Left forelimb (tissue), 1 donor: ENCODE measurements at regions not wholly inside any gene's neighbourhood (a gene's known extent, or its start where the extent isn't known, plus 50 kb on each side); places are given as distances from the start of the nearest gene placed in this dataset.
A peak's percentile ranks its signal among the peaks of the same experiment; 100 is the strongest.

Source experiments
- DNase-seq: peaks from one replicate; pipeline ENCODE4 v3.0.0-alpha.2; 2018; ENCODE audit warnings: low spot score

DNA sequence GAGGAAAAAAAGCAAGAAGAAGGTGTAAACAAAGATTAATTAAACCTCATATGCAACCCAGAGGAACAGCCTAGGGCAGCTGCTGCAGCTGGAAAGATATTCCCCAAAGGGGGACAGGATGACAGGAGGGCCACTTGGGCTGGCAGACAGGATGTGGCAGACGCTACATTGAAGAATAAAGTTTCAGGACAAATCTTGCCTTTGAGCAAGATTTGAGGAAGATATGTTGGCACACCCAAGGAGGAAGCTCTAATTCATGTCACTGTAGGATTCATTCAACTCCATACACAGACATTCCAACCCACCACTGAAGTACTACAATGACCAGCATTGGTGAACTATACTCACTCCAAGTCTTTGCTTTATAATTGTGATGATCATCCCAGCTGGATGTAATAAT, 504.0 kb downstream of the SHQ1 start:
- no peak for DNase-seq

DNA sequence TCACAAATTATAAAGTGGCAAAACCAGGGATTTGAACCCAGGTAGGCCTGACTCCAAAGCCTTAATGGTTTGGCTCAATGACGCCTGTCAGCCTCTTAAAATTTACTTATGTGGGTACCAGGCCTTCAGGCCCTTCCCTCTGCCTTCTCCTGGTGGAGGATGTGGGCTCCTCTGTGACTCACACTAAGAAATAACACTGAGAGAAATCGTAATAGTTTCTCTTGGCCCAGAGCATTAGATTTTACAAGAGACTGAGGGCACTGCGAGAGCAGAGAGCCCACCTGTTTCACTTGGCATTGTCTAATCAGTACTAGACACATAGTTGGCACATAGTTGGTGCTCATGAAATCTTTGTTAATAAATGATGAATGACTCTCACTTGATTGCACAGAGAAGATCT, 505.2 kb downstream of the SHQ1 start:
- DNase-seq, result no peak

DNA sequence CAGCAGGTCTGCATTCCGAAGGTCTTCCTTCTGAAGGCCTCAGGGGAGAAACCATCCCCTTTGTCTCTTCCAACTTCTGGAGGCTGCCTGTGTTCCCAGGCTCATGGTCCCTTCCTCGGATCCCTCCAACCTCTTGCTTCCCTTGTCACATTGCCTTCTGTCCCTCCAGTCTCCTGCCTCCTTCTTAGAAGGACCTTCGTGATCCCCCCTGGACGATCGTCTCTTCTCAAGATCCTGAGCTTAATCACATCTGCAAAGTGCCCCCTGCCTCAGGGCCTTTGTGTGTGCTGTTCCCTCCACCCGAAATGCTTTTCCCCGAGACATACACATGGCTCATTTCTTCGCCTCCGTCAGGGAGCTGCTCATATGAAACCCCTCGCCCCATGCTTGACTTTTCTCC, 505.8 kb downstream of the SHQ1 start:
- no peak for DNase-seq

DNA sequence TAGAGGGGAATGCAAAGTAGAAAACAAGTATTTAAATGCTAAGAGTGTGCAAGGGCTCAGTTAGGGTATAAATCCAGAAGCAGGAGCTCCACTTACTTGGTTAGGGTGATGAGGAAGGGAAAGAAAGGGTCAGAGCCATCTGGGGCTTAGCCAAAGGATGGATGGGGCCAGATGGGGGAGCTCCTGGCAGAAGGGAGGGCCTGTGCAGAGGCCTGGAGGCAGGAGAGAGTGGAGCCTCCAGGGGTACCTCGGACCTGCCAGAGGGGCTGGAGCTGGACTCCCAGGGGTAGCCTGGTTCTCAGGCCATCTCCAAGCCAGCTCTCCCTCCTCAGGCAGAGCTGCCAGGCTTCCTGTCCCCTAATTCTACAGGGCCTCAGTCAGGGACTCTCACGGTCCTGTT, 506.3 kb downstream of the SHQ1 start:
- no peak for DNase-seq

DNA sequence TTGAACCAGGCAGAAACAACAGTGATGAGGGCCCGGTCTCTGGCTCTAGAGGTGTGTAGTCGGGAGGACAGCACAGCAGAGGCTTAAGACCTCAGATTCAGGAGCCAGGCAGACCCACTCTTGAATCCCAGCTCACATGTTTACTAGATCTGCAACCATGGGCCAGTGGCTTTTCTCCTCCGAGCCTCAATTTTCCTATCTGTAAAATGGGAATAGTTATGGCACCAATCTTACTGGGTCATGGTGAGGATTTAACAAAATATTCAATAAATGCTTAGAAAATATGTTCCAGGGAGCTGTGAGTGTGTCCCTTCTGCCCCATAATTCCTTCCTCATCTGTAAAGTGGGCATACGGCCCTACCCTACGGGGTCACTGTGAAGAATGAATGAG, 506.9 kb downstream of the SHQ1 start:
- DNase-seq, result no peak

DNA sequence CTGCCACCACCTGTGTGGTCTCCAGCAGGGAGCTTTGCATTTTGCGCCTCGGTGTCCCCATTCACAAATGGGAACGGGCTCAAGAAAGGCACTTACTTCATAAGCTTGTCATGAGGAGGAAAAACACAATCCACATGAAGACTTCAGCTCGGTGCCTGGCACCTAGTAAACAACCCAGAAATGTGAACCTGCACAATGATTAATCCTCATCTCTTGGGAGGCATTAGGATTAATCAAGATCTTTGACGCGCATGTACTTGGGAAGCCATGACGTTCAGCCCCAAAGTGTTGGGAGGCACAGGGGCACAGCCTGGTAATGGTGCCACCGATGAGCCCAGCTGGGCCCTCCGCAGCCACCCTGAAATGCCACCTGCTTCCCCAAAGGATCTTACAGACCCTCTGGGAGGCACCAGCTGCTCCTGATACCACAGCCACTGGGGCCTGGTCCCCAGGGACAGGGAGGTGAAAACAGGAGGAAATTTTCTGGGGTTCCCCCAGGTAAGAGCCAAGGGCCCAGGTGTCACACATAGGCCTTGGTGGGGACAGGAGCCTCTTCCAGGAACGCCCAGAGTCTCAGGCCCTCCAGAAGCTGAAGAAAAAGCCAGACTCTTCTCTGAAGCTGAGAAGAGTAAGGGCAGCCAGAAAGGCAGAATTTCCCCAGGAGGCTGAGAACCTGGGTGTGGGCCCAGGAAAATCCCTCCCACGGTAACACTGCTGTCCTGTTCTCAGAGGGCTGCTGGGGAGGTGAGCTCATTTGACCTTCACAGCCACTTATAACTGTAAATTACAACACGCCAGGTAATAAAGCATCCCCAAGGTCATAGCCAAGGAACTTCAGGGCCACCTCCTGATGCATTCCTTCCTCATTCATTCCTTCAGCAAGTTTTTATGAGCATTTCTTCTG, 507.5 kb downstream of the SHQ1 start:
- no peak for DNase-seq

DNA sequence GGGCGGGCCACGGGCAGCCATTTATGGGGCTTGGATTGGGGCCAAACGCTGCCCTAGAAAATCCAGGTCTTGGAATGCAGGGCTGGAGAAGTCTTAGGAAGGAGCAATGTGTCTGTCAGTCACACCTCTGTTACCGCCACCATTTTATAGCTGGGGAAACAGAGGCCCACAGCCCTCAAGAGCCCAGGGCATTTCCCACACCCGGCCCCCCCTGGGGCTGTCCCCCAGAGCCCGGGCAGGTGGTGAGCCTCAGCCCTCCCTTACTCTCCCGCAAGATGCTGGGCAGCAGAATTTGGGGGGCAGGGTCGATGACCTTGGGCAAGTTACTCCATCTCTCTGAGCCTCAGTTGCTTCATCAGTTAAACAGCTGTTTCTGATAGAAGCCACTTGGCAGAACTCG, 508.2 kb downstream of the SHQ1 start:
- no peak for DNase-seq

DNA sequence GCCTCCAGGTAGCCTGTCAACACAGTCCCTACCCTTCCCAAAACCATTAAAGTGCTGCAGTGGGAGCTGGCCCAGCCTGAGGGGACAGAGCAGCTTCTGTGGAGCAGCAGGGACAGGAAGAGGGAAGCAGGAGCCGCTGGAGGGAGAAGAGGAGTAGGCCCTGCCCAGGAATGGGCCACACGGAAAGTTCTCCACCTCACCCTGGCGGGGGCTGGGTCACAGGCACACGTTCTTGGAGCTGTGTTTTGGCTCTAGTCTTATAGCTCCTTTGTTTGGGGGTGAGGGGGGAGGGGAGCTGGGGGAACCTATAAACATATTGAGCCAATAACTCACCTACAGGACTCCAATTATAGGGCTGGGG, 508.6 kb downstream of the SHQ1 start:
- DNase-seq, result no peak

DNA sequence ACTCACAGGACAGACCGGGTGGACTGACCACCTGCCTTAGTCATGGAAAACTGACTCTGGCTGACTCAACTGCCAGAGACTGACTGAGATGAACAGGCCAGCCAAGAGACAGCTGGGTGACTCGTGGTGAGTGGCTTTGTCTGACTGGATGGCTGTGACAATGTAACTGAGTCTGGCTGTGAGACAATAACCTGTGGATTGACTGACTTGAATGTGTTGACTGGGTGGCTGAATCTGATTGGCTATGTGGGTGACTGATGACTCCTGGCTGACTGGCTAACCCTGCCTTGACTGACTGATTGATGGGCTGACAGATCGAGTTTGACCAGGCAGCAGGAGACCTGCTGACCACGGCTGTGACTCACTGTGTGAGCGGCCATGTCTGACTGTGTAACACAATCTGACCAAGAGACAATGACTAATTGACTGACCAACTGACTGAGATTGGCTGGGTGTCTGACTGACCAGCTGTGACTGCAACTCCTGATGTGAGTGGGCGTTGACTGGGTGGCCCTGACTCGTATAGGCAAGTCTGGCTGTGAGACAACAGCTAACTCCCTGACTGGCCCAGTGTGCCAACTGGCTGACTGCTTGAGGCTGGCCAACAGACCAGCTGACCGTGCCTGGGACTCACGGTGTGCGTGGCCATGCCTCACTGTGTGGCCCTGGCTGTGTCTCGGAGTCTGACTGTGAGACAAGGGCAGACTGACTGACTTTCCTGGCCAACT, 509.1 kb downstream of the SHQ1 start:
- no peak for DNase-seq

DNA sequence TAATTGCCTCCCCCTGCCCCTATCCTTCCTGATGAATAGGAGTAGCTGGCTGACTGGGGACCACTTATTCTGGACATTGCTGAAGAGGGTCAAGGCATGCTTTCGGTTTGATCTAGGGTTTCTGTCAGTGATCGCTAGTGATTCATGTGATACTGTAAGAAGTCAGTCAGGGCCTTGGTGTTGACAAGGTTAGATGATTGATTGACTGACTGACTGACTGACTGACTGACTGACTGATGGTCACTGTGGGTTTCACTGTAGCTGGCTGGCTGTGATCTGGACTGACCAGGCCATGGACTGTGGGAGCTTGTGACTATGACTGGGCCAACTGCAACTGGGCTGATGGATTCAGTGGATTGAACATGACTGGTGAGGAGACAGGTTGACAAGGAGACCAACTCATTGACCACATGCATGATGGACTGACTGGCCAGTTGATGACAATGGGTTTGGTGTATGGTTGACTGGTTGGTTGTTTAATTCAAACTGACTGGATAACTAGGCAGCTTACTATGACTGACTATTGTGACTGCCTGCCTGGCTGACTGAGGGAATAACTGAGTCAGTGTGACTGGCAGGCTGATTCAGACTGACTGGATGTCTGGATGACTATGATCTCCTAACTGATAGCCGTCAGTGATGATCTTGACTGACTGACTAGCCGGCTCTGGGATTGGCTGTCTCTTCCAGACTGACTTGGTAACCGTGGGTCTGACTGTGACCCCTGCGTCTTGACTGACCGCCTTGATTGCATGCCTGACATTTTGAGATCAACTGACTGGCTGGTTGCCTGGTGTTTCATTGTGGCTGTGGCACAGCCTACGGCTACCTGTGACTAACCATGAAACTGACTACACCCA, 509.9 kb downstream of the SHQ1 start:
- DNase-seq, result no peak

DNA sequence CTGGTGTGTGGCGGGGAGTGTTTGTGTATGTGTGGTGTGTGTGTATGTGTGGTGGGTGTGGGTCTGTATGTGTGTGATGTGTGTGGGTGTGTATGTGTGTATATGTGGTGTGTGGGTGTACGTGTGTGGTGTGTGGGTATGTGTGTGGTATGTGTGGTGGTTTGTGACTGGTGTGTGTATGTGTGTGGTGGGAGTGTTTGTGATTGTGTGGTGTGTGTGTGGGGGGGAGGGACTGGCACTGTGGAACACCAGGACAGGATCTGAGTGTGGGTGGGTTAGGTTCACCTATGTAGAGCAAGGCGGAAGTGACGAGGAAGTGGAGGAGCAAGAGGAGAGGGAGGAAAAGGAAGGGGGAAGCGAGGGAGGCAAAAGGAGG, 510.8 kb downstream of the SHQ1 start:
- no peak for DNase-seq

DNA sequence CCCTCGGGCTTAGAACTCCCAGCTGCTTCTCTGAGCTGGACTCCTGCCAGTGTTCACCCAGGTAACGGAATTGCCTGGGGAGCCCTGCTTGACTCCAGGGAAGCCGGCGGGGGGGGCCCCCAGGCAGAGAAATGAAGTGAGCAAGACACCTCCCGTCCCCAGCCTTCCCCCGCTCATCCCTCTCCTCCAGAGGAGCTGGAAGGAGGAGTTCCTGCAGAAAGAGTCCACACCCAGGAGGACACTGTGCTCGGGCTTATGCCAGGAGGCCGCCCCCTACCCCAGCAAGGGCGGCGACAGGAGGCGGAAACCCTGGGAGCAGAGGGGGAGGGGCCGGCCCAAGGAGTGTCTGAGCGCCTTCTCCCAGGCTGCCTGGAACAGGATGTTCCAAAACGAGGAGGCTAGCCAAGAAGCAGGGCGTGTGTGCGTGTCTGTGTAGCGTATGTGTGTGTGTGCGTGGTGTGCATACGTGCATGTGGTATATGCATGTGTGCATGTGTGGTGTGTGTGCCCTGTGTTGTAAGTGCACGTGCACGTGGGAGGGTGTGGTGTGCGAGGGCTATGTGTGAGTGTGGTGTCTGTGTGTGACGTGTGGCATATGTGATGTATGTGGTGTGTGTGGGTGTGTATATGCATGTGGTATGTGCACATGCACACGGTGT, 511.3 kb downstream of the SHQ1 start:
- DNase-seq, result peak; percentile 90

DNA sequence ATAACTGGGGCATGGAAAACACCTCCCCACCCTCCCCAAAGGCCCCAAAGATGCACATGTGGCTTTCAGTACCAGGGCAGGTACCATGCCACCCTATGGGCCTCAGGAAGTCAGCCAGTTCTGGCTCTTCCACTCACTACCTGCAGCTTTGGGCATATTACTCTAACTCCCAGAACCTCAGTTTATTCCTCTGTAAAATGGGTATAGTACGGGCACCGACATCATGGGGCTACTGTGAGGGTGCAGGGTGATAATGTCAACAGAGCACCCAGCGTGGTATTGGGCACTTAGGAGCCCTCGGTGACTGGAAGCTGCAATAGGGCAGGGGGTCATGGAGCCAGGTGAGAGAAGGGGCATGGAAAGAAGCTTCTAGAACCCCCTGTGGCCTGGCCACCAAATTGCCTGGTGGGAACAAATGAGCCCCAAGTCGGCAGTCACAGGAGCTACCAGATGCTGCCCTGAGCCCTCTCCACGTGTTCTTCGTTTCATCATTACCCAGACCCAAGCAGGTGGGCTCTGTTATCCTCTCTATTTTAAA, 512.1 kb downstream of the SHQ1 start:
- no peak for DNase-seq

DNA sequence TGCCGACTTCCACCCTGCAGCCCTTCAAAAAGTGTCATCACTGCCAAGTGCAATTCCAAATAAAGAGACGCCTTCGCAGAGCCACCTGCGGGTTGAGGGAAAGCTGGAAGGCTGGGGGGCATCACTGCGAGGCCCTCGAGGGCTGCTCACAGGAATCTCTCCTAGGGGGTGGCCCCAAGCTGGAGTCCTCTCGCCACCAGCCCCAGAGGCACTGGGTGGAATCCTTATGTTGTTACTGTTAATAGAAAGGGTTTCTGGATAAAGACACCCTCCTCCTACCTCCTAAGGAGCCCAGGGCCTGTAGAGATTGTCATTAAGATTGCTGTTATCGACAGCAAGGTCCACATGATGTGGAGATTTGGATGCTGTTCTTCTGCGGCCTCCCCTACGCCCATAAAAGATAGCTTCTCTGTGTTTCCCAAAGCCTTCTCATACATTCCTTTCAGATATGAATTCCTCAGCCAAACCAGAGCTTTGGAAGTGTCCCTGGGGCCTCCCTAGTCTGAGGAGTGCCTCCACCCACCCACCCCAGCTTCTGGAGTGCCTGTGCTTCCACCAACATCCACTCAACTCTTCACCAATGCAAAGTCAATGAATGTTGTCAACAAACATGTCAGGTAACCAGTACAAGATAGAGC, 512.7 kb downstream of the SHQ1 start:
- no peak for DNase-seq

DNA sequence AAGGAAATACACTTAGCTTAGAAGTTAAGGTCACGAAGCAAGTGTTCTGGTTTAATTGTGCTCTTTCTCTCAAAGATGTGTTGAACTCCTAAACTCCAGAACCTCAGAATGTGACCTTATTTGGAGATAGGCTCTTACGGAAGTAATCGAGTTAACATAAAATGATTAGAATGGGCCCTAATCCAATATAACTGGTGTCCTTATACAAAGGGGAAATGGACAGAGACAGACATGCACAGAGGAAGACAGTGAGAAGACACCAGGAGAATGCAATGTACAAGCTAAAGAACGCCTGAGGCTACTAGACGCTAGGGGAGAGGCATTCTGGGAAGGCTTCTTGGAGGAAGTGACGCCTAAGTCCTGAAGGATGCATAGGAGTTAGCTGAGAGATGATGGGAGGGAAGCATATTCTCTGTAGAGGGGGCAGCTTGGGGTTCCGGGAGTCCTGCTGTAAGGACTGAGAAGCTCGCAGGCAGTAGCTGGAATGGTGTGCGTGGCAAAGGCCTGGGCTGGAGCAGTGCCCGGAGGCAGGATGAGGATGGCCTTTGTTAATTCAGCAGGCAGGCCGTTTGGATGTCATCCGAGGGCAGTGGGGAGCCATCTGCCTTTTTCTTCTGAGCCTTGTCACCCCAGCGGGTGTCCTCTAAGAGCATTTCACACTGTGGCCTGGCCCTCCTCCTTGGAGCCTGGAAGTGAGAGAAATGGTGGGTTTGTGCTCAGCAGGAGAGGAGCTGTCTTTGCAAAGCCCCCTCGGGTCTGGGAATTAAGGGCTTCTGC, 513.4 kb downstream of the SHQ1 start:
- DNase-seq, result no peak

DNA sequence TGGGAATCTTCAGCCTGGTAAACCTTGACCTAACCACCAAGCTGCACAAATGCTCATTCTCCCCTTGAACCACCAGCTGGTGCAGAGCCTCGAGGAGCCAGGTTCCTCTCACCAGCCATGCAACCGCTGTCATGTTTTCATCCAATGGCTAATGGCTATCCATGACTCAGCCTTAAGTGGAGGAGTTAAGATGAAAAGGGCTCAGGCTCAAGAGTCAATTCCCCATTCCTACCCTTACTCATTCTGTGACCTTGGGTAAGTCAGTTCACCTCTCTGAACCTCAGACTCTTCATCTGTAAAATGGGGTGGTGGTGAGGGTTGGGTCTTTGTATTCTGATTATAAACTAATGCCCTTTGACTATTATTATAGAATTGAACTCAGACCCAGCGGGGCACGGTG, 515.6 kb downstream of the SHQ1 start:
- DNase-seq, result no peak

DNA sequence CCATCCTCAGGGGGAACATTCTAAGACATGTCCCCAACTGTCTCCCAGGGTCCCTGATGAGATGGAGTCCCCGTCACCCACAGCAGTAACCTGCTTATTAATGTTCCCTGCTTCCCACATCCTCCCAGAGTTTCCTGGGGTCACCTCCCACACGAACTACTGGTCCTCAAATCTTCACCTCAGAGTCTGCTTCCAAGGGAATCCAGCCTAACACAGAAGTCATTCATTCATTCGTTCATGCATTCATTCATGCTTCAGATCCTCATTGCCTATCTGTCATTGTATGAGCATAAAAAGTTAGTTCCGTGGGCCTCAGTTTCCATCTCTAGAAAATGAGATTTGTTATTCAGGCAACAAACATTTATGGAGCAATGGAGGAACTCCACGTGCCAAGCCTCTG, 516.2 kb downstream of the SHQ1 start:
- DNase-seq, result no peak

DNA sequence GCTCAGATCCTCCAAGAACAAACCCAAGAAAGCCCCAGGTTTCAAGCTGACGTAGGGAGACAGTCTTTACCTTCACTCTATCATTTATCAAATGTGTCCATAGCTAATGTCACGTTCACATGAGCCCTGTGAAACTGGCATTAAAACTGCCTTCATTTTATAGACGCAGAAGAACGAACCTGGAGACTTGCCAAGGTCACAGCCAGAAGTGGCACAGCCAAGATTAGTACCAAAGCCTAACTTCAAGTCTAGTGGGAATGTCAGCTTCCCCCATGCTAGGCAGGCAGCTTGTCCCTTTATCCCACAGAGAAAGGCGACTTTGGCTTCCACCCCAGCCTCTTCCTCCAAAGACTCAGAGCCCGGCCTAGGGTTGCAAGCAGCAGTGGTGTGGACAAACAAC, 517.2 kb downstream of the SHQ1 start:
- no peak for DNase-seq

DNA sequence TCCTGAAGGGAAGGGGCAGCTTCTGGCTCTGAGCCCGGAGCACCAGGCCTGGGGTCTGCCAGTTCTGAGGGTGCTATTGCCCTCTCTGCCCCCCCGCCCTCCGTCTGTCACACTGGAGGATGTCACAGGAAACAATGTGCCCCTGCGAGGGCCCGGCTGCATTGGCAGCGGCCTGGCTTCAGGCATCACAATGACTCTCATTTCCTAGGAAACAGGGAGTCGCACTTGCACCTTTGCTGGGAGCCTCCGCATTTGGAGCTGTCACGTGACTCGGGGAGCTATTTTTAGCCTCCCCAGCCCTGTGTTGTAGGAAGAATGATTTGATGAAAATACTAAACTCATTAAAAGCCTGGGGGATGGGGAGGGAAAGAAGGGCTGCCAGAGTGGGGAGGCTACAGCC, 518.9 kb downstream of the SHQ1 start:
- DNase-seq, result no peak

DNA sequence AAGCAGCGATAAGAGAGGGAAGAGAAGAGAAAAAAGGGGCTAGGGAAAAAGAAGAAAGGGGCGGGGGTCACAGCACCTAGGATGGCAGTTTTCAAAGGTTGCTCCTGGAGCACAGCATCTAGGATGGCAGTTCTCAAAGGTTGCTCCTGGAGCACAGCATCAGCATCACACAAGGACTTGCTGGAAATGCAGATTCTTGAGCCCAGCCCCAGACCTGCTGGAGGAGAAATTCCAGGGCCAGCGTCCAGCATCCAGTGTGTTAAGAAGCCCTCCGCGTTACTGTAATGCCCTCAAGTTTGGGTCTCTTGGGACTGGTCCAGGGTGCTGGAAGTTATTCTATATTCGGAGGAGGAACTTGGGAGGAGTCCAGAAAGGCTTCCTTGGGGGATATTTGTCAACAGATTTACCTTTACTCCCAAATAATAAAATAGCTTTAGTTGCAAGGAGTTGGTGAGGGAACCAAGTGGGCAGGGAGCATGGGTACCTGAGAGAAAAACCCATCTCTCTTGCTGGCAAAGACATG, 519.4 kb downstream of the SHQ1 start:
- DNase-seq, result no peak
